ENCODE measurements at regions not wholly inside any gene's neighbourhood (a gene's known extent, or its start where the extent isn't known, plus 50 kb on each side); places are given as distances from the start of the nearest gene placed in this dataset.

- DNase-seq: no peak
- intact Hi-C loops (cut with DNase I; ENCODE audit: low total_unique reads): no loop called here
- Histone ChIP-seq H3K4me1 (no peaks in the 10 kb centered on the region), H3K4me3 (no peak overlapping the region), H3K27me3 (no peaks in the 10 kb centered on the region), H3K27ac (no peak overlapping the region), H3K36me3 (no peaks in the 10 kb centered on the region), H3K9me3 (no peaks in the 10 kb centered on the region)
- TF ChIP-seq EP300 (IDR thresholded peaks at IDR 0.05) (no peak), CTCF (IDR thresholded peaks at IDR 0.05) (no peak), POLR2A (IDR thresholded peaks at IDR 0.05) (no peak), POLR2AphosphoS5 (IDR thresholded peaks at IDR 0.05) (no peak)
- WGBS, 5 donors: 72 to 88% (median 82%) methylated on average over 4 of the region's 4 CpGs
Observed at GRCh38 chr16:65746941-65747340, 619.5 kb upstream of the CDH5 start.

DNA sequence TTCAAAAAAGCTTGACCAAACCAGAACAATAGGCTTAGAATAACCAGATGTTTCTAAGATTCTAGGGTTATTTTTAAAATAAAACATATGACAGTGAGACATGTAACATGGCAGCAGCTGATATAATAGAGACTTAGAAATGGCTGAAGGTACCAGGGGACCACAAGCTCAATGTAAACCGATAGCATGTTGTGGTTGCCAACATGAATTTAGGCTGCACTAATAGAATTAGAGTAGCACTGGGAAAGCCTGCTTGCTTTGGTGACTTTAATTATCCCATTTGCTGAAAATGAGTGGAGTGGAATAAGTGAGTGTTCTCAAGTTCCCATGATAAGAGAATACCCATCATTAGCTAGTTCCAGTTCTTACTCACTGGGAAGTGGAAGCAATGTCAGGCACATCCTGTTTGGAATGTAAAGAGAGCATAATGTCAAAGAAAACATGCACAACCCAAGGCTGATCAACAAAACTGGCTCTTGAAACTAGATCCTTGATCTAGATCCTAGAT is 621.2 kb upstream of the CDH5 start:
- Histone ChIP-seq H3K9me3 (no peaks in the 10 kb centered on the region), H3K4me1 (no peaks in the 10 kb centered on the region), H3K36me3 (no peaks in the 10 kb centered on the region), H3K27ac (no peak overlapping the region), H3K27me3 (no peaks in the 10 kb centered on the region), H3K4me3 (no peak overlapping the region)
- WGBS, 5 donors: 88 to 100% (median 90%) methylated on average over 1 of the region's 1 CpG
- no peak for DNase-seq
- TF ChIP-seq POLR2A (IDR thresholded peaks at IDR 0.05): no peak
- no peak for TF ChIP-seq CTCF (IDR thresholded peaks at IDR 0.05)
- TF ChIP-seq EP300 (IDR thresholded peaks at IDR 0.05): no peak
- no peak for TF ChIP-seq POLR2AphosphoS5 (IDR thresholded peaks at IDR 0.05)
- intact Hi-C loops (cut with DNase I; ENCODE audit: low total_unique reads): no loop called here

DNA sequence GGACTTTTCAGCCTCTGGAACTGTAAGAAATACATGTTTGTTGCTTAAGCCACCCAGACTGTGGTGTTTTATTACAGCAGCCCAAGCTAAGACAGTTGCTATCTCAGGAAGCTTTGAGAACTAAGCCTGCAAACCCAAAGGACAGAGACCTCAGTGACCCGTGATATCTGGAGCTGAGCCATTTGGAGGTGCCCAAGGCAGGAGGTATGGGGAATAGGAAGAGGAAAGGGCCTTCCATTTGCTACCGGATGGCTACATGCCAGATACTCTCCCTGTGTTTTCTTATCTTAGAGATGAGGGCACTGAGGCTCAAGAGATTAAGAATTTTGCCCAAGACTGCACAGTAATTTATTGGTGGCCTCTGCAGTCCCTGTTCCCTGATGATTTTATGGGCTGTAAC is 622.1 kb upstream of the CDH5 start:
- WGBS, 5 donors: 73 to 85% (median 83%) methylated on average over 2 of the region's 2 CpGs
- intact Hi-C loops (cut with DNase I; ENCODE audit: low total_unique reads): no loop called here
- TF ChIP-seq POLR2A (IDR thresholded peaks at IDR 0.05): no peak
- TF ChIP-seq POLR2AphosphoS5 (IDR thresholded peaks at IDR 0.05): no peak
- TF ChIP-seq CTCF (IDR thresholded peaks at IDR 0.05): no peak
- TF ChIP-seq EP300 (IDR thresholded peaks at IDR 0.05): no peak

GRCh38 chr16:65743558-65743957 is 621.7 kb upstream of the CDH11 start:
- intact Hi-C loops (cut with DNase I; ENCODE audit: low total_unique reads): no loop called here
- 72 to 85% (median 81%) methylated on average over 3 of the region's 3 CpGs for WGBS, 5 donors
- Histone ChIP-seq H3K9me3 (no peaks in the 10 kb centered on the region), H3K27ac (no peak overlapping the region), H3K4me3 (no peak overlapping the region), H3K27me3 (no peaks in the 10 kb centered on the region), H3K36me3 (no peaks in the 10 kb centered on the region), H3K4me1 (no peaks in the 10 kb centered on the region)
- no peak for TF ChIP-seq POLR2AphosphoS5 (IDR thresholded peaks at IDR 0.05)
- TF ChIP-seq EP300 (IDR thresholded peaks at IDR 0.05): no peak
- TF ChIP-seq POLR2A (IDR thresholded peaks at IDR 0.05): no peak
- TF ChIP-seq CTCF (IDR thresholded peaks at IDR 0.05): no peak
- no peak for DNase-seq

More for the DNA sequence above, 622.1 kb upstream of the CDH5 start:
- Histone ChIP-seq H3K27ac (no peak overlapping the region), H3K36me3 (no peaks in the 10 kb centered on the region), H3K27me3 (no peaks in the 10 kb centered on the region), H3K9me3 (no peaks in the 10 kb centered on the region), H3K4me1 (no peaks in the 10 kb centered on the region), H3K4me3 (no peak overlapping the region)
- DNase-seq: no peak
